NCI-H2081 treated with DMSO at 0.1 percent for 48 hours (cell line): ENCODE measurements at regions not wholly inside any gene's neighbourhood (a gene's known extent, or its start where the extent isn't known, plus 50 kb on each side); places are given as distances from the start of the nearest gene placed in this dataset.
"Not testable (repeated sequence)": the region's sequence is repeated elsewhere in the genome, so short reads cannot be mapped to it uniquely, and the experiment has no call there.

ENCODE experiments used
- DNase-seq: peaks from one replicate; lab custom pipeline; 2025; lab: John Stamatoyannopoulos, UW

GRCh38 chr2:198916548-198917080 is 541.1 kb downstream of the SATB2 start:
- DNase-seq, result no peak

GRCh38 chr2:198913394-198914152 is 544.2 kb downstream of the SATB2 start:
- DNase-seq, result no peak

- DNase-seq, result no peak
Observed at GRCh38 chr2:198909525-198910267, 548.0 kb downstream of the SATB2 start.

- DNase-seq, result no peak
Observed at GRCh38 chr2:198905881-198906612, 551.7 kb downstream of the SATB2 start.

- DNase-seq, result no peak
Observed at GRCh38 chr2:198901894-198902293, 555.8 kb downstream of the SATB2 start.

GRCh38 chr2:198900141-198900540 is 557.6 kb downstream of the SATB2 start:
- DNase-seq, result no peak

DNA sequence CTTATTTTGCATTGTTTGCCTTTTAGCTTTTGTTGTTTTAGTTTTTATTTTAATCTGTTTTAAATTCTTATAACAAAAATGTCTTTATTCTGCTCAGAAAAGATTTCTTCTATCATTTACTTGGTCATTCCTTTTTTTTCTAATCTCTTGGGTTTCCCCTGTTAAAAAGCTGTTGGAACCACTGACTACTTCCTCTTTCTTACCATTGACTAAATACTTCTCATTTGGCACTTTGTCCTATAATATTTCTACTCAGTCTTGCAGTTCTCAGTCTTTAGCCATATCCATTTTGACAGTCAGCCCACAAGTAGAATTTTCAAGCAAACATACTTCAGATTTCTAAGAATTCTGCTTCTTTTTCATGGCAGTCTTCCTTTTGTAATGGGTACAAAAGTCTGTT is 567.2 kb downstream of the SATB2 start:
- DNase-seq, result no peak

DNA sequence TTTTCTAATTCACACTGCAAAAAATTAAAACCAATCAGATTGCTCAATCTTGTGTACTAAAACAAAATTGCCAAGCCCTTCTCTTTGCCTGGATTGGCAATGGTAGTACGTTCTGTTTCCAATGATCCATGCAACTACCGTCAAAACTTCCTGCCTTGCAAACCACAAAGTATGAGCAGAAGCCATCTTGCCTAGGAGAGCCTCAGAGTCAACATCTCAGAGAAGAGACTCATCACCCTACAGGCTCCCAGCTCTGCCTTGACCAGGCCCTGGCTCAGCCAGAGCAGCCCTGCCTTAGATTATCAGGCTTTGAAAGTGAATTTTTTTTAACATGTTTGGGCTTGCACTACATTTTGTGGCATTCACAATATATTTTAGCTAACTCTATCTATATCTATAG is 574.1 kb downstream of the SATB2 start:
- DNase-seq, result no peak

DNA sequence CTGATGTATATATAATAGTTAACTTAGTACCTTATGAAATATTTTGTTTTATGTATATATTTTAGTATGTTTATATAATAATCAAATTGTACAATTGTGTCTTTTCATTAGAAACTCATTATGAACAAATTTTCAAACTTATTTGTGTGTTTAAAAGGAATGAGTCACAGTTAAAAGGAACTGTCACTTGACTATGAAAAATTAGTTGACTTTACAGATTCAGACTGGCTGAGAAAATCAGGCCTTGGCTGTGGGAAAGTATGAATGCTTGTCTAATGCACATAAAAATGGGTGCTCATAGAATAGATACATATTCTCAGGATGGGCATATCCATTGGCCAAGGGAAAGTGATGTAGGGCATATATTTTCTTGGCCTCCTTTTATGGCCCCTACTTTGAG is 576.8 kb downstream of the SATB2 start:
- DNase-seq, result no peak

DNA sequence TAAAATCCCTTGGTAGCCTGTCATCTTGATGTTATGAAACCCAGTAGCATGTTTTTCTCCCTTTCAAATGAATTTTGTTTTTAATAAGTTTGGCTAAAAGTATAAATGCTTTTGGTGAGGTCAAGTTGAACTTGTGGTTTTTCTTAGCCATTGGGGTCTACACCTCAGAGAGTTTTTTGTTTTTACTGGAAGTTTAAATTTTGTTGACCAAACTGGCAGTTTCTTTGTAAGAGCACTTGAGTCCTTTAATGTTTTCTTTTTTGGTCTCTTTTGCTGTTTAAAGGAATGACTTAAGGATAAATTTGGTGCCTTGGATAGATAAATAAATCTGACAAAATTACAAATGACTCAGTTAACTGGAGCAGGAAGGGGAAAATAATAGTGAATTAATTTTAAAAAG is 577.3 kb downstream of the SATB2 start:
- no peak for DNase-seq

DNA sequence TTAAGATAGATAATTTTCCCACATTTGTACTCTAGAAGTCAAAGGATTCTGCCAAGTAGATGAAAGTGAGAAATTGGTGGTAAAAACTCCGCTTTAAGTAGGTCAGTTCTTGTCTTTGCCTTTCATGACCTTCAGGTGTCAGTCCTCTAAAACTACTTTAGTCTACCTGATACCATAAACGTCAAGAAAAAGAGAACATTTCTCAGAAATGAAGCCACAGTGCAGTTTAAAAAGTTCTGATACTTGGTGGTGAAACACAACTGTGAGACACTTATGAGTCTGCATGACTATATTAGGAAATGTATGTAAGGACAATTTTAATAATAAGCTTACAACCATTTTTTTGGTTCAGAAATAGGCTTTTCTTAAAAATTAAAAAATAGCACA is 583.3 kb downstream of the SATB2 start:
- no peak for DNase-seq

- DNase-seq, result no peak
Observed at GRCh38 chr2:198873503-198874471, 584.0 kb downstream of the SATB2 start.

DNA sequence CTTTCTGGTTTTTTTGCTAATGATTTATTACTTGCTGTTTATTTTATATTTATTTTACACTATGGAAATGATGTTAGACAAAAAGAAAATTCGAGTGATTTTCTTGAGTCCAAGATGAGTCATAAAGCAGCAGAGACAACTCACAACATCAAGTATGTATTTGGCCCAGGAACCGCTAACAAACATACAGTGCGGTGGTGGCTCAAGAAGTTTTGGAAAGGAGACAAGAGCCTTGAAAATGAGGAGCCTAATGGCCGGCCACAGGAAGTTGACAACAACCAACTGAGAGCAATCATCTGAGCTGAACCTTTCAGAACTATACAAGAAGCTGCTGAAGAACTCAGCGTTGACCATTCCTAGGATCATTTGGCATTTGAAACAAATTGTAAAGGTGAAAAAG is 594.1 kb downstream of the SATB2 start:
- DNase-seq, result no peak

DNA sequence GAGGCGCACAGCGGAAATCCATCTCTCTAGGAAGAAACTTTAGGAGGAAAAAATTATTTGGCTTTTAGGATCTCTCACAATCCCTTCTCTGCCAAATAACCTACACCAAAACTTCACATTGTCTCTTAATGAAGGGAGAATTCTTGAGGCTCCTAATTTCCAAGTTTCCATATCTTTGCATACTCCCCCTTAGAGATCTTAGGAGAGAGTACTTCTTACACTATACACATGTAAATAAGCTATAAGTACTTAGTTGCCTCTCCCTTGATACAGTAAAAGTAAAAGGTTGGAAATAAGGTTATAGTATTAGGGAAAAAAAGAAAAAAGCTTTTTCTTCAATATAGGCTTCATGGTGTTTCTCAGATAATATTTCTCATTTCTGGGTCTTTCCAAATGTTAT is 596.7 kb downstream of the SATB2 start:
- no peak for DNase-seq

GRCh38 chr2:198857246-198857645 is 600.5 kb downstream of the SATB2 start:
- no peak for DNase-seq

DNA sequence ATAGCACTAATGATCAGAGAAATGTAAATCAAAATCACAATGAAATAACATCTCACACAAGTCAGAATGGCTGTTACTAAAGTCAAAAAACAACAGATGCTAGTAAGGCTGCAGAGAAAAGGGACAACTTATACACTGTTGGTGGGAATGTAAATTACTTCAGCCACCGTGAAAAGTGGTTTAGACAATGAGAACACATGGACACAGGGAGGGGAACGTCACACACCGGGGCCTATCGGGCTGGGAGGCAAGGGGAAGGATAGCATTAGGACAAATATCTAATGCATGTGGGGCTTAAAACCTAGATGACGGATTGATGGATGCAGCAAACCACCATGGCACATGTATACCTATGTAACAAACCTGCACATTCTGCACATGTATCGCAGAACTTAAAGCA is 602.0 kb downstream of the SATB2 start:
- not testable (repeated sequence) for DNase-seq

DNA sequence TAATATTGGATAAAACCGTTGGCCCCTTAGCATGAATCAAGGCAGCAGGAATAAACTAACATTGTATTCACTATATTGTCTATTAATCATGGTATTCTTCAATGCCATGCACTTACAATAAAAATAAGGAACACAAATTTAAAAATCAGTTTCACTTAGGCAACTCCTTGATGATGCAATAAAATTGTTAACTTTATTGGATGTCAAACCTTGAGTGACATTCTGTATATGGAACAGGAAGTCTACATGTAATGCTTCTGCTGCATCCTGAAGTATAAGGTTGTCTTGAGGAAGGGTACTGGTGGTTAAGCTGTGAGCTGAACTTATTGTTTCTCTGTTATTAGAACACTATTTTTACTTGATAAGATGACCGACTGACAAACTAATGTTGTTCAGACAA is 605.5 kb downstream of the SATB2 start:
- no peak for DNase-seq

DNA sequence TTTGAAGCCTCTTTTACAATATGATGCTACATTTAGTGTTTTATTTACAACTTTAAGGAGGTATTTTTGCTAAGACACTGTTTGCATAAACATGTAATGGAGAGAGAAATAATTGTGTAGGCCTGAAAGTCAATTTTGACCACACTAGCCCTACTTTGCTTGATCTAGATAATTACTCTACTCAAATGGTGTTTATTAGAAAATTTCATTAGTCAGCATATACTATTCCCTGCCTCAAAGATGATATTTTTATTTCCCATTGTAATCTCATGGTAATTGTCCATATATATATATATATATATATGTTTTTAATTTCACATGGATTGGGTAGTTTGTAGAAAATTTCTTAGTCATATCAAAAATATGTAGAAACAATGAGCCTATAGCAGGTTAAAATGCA is 632.2 kb downstream of the SATB2 start:
- no peak for DNase-seq

DNA sequence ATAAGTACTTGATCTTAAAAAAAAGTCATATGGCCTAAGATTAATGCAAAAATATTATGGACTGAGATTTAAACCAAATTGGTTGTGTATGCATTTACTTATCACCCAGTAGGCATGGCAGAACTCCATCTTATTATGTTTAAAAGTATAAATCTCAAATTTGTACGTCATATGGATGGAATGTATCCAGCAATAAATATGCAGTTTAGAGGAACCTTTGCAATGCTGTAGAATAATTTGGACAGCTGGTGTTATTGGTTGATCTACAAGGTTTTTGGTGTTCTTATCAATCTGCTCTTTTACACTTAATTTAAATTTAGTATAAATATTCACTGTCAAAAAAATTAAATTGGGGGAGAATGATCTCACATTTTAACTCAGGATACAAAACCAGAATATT is 640.2 kb downstream of the SATB2 start:
- no peak for DNase-seq

- DNase-seq, result no peak
Observed at GRCh38 chr2:198815626-198816025, 642.1 kb downstream of the SATB2 start.

- DNase-seq, result no peak
Observed at GRCh38 chr2:198811198-198811597, 646.5 kb downstream of the SATB2 start.

DNA sequence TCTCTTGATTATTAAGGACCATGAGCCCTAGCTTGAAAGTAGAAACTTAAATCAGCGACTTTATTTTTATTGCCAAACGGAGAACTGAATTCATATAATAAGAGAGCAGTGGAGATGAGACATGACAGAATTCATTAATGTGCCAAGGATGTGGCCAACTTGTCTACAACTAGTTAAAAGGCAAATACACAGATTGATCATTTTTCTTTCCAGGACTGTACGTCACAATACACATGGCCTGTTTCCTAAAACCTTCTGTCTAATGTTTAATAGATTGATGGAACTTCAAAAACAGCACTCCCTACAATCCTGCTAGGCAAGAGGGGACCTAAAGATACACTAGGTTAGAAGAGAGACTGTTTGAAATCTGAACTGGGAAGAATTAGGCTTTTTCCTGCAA is 647.8 kb downstream of the SATB2 start:
- no peak for DNase-seq
